ENCODE measurements at regions not wholly inside any gene's neighbourhood (a gene's known extent, or its start where the extent isn't known, plus 50 kb on each side); places are given as distances from the start of the nearest gene placed in this dataset.
A peak's percentile ranks its signal among the peaks of the same experiment; 100 is the strongest.
"Not testable (repeated sequence)": the region's sequence is repeated elsewhere in the genome, so short reads cannot be mapped to it uniquely, and the experiment has no call there.

GRCh38 chr5:84436866-84437265 lies 52.2 kb upstream of the EDIL3 start:
- no peak overlapping the region for H3K4me2 ChIP-seq (ENCODE audit: control insufficient read depth, extremely low read depth, insufficient read depth, low read depth, low read length)
- DNase-seq (ENCODE audit: low read depth, low spot score) (no peak), FAIRE-seq (peak; percentile 46)

GRCh38 chr5:84435861-84436346 lies 51.2 kb upstream of the EDIL3 start:
- H3K4me2 ChIP-seq (ENCODE audit: control insufficient read depth, extremely low read depth, insufficient read depth, low read depth, low read length); H3K36me3 ChIP-seq (ENCODE audit: control insufficient read depth in 2 of 2, extremely low read depth in 1 of 2, insufficient read depth in 2 of 2, low read length in 2 of 2); H4K20me1 ChIP-seq (ENCODE audit: control insufficient read depth, extremely low read depth, insufficient read depth, low read length); H3K9me3 ChIP-seq (ENCODE audit: control insufficient read depth, low read depth, low read length); H2AFZ ChIP-seq (ENCODE audit: control insufficient read depth, low read length); H3K9me1 ChIP-seq (ENCODE audit: control insufficient read depth, extremely low read depth, insufficient read depth, low read length); dilution Hi-C loops (cut with MboI; ENCODE audit: extremely low pct_ligation_motif_present, low sequenced_read_pairs); DNase-seq (ENCODE audit: low read depth, low spot score); FAIRE-seq; H3K27me3 ChIP-seq (ENCODE audit: control insufficient read depth, extremely low read depth, insufficient read depth, low read length); H3K9ac ChIP-seq (ENCODE audit: control insufficient read depth, extremely low read depth, insufficient read depth, low read length); H3K4me3 ChIP-seq (ENCODE audit: control insufficient read depth in 2 of 3, extremely low read depth in 1 of 3, insufficient read depth in 2 of 3, low read depth in 1 of 3, low read length in 3 of 3); H3K27ac ChIP-seq (ENCODE audit: control insufficient read depth, insufficient read depth, low read length); H3K79me2 ChIP-seq (ENCODE audit: control insufficient read depth, insufficient read depth, low read length): not testable (repeated sequence)
- H3K4me1 ChIP-seq (ENCODE audit: control insufficient read depth, extremely low read depth, insufficient read depth, low read length): peaks cover 12% of the 10 kb centered on the region

More at GRCh38 chr5:84436866-84437265, 52.2 kb upstream of the EDIL3 start:
- Histone ChIP-seq H4K20me1 (ENCODE audit: control insufficient read depth, extremely low read depth, insufficient read depth, low read length) (no peaks in the 10 kb centered on the region), H3K27me3 (ENCODE audit: control insufficient read depth, extremely low read depth, insufficient read depth, low read length) (no peaks in the 10 kb centered on the region), H3K4me3 (ENCODE audit: control insufficient read depth in 2 of 3, extremely low read depth in 1 of 3, insufficient read depth in 2 of 3, low read depth in 1 of 3, low read length in 3 of 3) (no peak overlapping the region), H3K9ac (ENCODE audit: control insufficient read depth, extremely low read depth, insufficient read depth, low read length) (no peak overlapping the region), H3K27ac (ENCODE audit: control insufficient read depth, insufficient read depth, low read length) (no peak overlapping the region), H3K79me2 (ENCODE audit: control insufficient read depth, insufficient read depth, low read length) (no peaks in the 10 kb centered on the region), H3K9me3 (ENCODE audit: control insufficient read depth, low read depth, low read length) (no peaks in the 10 kb centered on the region), H3K9me1 (ENCODE audit: control insufficient read depth, extremely low read depth, insufficient read depth, low read length) (no peaks in the 10 kb centered on the region), H3K4me1 (ENCODE audit: control insufficient read depth, extremely low read depth, insufficient read depth, low read length) (peaks cover 7% of the 10 kb centered on the region), H3K36me3 (ENCODE audit: control insufficient read depth in 2 of 2, extremely low read depth in 1 of 2, insufficient read depth in 2 of 2, low read length in 2 of 2) (no peaks in the 10 kb centered on the region), H2AFZ (ENCODE audit: control insufficient read depth, low read length) (no peak overlapping the region)
- dilution Hi-C loops (cut with MboI; ENCODE audit: extremely low pct_ligation_motif_present, low sequenced_read_pairs): no loop called here
- TF ChIP-seq EZH2 (IDR thresholded peaks at IDR 0.05; ENCODE audit: low read length): no peak
- TF ChIP-seq CTCF (optimal IDR thresholded peaks at IDR 0.05 in 1 of 3, IDR thresholded peaks at IDR 0.05 in 1 of 3, conservative IDR thresholded peaks at IDR 0.05 in 1 of 3; ENCODE audit: extremely low read depth in 1 of 3, insufficient read depth in 2 of 3, low read length in 3 of 3): no peak
